Cardiac fibroblast (primary cell): ENCODE measurements at regions not wholly inside any gene's neighbourhood (a gene's known extent, or its start where the extent isn't known, plus 50 kb on each side); places are given as distances from the start of the nearest gene placed in this dataset.

ENCODE experiments used
- DNase-seq, 2 donors: peaks; one replicate each; pipeline versions ENCODE4 v3.0.0 to v3.0.0-alpha.2; 2010; ENCODE audit warnings: low read depth in 2 of 2
- H3K4me3 ChIP-seq, 2 donors: replicated peaks in 1 of 2; 1 replicate in 1 of 2; 2 replicates in 1 of 2; pipeline ENCODE4 v1.5.1; 2011; ENCODE audit warnings: low read depth in 2 of 2, low read length in 2 of 2, mild to moderate bottlenecking in 2 of 2, moderate library complexity in 1 of 2
- CTCF ChIP-seq: IDR thresholded peaks from one replicate; pipeline ENCODE4 v1.5.1; 2011; ENCODE audit warnings: low read depth, mild to moderate bottlenecking, low read length, inconsistent platforms

- DNase-seq, result no peak
- TF ChIP-seq CTCF, result no peak
Observed at GRCh38 chr3:68290333-68290732, 635.9 kb upstream of the SUCLG2 start.

GRCh38 chr3:68288085-68288484 lies 633.7 kb upstream of the SUCLG2 start:
- no peak for DNase-seq
- no peak overlapping the region for H3K4me3 ChIP-seq
- TF ChIP-seq CTCF, result no peak

More at GRCh38 chr3:68290333-68290732, 635.9 kb upstream of the SUCLG2 start:
- H3K4me3 ChIP-seq, result no peak overlapping the region

DNA sequence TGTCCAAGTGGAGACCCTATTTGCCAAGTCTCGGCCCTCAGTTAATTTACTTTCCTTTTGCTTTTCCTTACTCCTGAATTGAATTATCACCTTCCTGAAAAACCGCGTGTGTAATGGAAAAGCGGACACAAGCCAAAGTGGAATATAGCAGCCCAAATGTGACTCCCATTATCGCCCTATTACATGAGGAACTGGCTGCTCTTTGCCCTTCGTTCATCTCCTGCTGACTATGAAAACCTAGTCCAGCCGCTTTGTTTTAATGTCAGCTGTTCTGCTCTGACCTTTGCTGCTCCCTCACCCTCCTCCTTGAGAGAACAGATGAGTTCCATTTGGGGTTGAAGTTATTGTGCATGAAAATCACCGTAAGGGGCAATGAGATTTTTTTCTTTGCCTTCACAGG lies 632.7 kb upstream of the SUCLG2 start:
- DNase-seq, result no peak
- H3K4me3 ChIP-seq, result no peak overlapping the region
- no peak for TF ChIP-seq CTCF

- no peak for TF ChIP-seq CTCF
- no peak overlapping the region for H3K4me3 ChIP-seq
- no peak for DNase-seq
Observed at GRCh38 chr3:68274286-68274685, 619.9 kb upstream of the SUCLG2 start.

- TF ChIP-seq CTCF, result no peak
- H3K4me3 ChIP-seq, result no peak overlapping the region
- DNase-seq, result no peak
Observed at GRCh38 chr3:68271145-68271544, 616.7 kb upstream of the SUCLG2 start.

- no peak for DNase-seq
- TF ChIP-seq CTCF, result no peak
Observed at GRCh38 chr3:68256635-68257223, 602.3 kb upstream of the SUCLG2 start.

GRCh38 chr3:68249265-68249664 lies 594.9 kb upstream of the SUCLG2 start:
- no peak overlapping the region for H3K4me3 ChIP-seq
- DNase-seq, result no peak
- no peak for TF ChIP-seq CTCF

More at GRCh38 chr3:68256635-68257223, 602.3 kb upstream of the SUCLG2 start:
- no peak overlapping the region for H3K4me3 ChIP-seq
